HCT116 (cell line): ENCODE measurements at regions not wholly inside any gene's neighbourhood (a gene's known extent, or its start where the extent isn't known, plus 50 kb on each side); places are given as distances from the start of the nearest gene placed in this dataset.
"Not testable (repeated sequence)": the region's sequence is repeated elsewhere in the genome, so short reads cannot be mapped to it uniquely, and the experiment has no call there.

ENCODE experiments used
- ATAC-seq: fragments of 200-7000 bp; cut with Tn5 transposase; 2 replicates; pipeline ENCODE4 v1.9.1; 2020; ENCODE audit warnings: mild to moderate bottlenecking, moderate library complexity
- BruUV-seq: library from RNA; stranded (reverse); fragments of 400-500 nt; replicated peaks from 2 replicates; lab custom pipeline; 2021; lab: Mats Ljungman, UMichigan
- CTCF ChIA-PET: fragments of 300-600 bp; sonication (Branson Sonifier 250); formaldehyde crosslinking; loops from one replicate; lab custom pipeline; 2021; ENCODE audit warnings: antibody characterized with exemption; lab: Charles Lee
- POLR2A ChIA-PET: fragments of 300-600, 350-600 bp; sonication (Branson Sonifier 250); formaldehyde crosslinking; loops from one replicate; lab custom pipeline; 2021; ENCODE audit warnings: antibody characterized with exemption; lab: Charles Lee
- RAD21 ChIA-PET, 2 experiments: fragments of 300-600 bp; sonication (Branson Sonifier 250); formaldehyde crosslinking; loops; one replicate each; lab custom pipeline; 2023; ENCODE audit warnings: low total read pairs in 2 of 2; ENCODE audit not compliant: uncharacterized antibody in 2 of 2, unreplicated experiment in 2 of 2, low non-redundant PET in 1 of 2; lab: Charles Lee
- DNase-seq: peaks from one replicate; pipeline ENCODE4 v3.0.0-alpha.2; 2010; ENCODE audit warnings: low read depth, low spot score
- H2AFZ ChIP-seq: fragments of 200-600 bp; shearing (Covaris generic), sonication (generic); 2 replicates; pipeline ENCODE4 v1.6.1; 2017; ENCODE audit warnings: low read depth, mixed run types, mixed read lengths, antibody characterized with exemption, low read length; ENCODE audit not compliant: poor library complexity, severe bottlenecking
- H3K27ac ChIP-seq: 2 replicates; pipeline ENCODE4 v1.5.1; 2012; ENCODE audit warnings: low read depth, low read length
- H3K27me3 ChIP-seq: fragments of 200-600 bp; sonication (generic); 2 replicates; pipeline ENCODE4 v1.6.1; 2016; ENCODE audit warnings: mixed run types, low read length, mixed read lengths; ENCODE audit not compliant: insufficient read depth
- H3K36me3 ChIP-seq, 2 experiments: fragments of 200-500 bp in 1 of 2; fragments of 200-600 bp in 1 of 2; sonication (Bioruptor generic) in 1 of 2; sonication (generic) in 1 of 2; 2 replicates each; pipeline versions ENCODE4 v1.5.1 to v1.6.1; 2014 to 2016; ENCODE audit warnings: low read length in 2 of 2, inconsistent platforms in 1 of 2, mixed read lengths in 1 of 2, mixed run types in 1 of 2; ENCODE audit not compliant: insufficient read depth in 2 of 2, control insufficient read depth in 1 of 2
- H3K4me1 ChIP-seq, 2 experiments: fragments of 200-600 bp in 1 of 2; sonication (generic) in 1 of 2; 2 replicates each; pipeline versions ENCODE4 v1.5.1 to v1.6.1; 2012 to 2017; ENCODE audit warnings: low read length in 2 of 2, inconsistent platforms in 1 of 2, mild to moderate bottlenecking in 1 of 2, mixed read lengths in 1 of 2, mixed run types in 1 of 2, moderate library complexity in 1 of 2; ENCODE audit not compliant: insufficient read depth in 2 of 2, control insufficient read depth in 1 of 2
- H3K4me2 ChIP-seq: fragments of 200-600 bp; sonication (generic); 2 replicates; pipeline ENCODE4 v1.6.1; 2017; ENCODE audit warnings: mixed run types, low read length, mixed read lengths
- H3K4me3 ChIP-seq, 2 experiments: fragments of 200-600 bp in 1 of 2; sonication (generic) in 1 of 2; replicated peaks in 1 of 2; 2 replicates each; pipeline ENCODE4 v1.5.1; 2011 to 2016; ENCODE audit warnings: low read length in 2 of 2, control low read depth in 1 of 2, low read depth in 1 of 2, mild to moderate bottlenecking in 1 of 2, mixed read lengths in 1 of 2, mixed run types in 1 of 2
- H3K79me2 ChIP-seq: fragments of 200-600 bp; sonication (generic); 2 replicates; pipeline ENCODE4 v1.6.1; 2017; ENCODE audit warnings: mild to moderate bottlenecking, mixed run types, low read length, moderate library complexity, mixed read lengths; ENCODE audit not compliant: insufficient read depth
- H3K9ac ChIP-seq: fragments of 200-600 bp; sonication (generic); 2 replicates; pipeline ENCODE4 v1.6.1; 2016; ENCODE audit warnings: low read length, mixed read lengths
- H3K9me2 ChIP-seq: fragments of 200-600 bp; sonication (generic), shearing (Covaris generic); 2 replicates; pipeline ENCODE4 v1.6.1; 2017; ENCODE audit warnings: mixed run types, mild to moderate bottlenecking, moderate library complexity; ENCODE audit not compliant: insufficient read depth
- H3K9me3 ChIP-seq, 2 experiments: fragments of 200-500 bp in 1 of 2; fragments of 200-600 bp in 1 of 2; sonication (Bioruptor generic) in 1 of 2; sonication (generic) in 1 of 2; 2 replicates each; pipeline ENCODE4 v1.6.1; 2014 to 2017; ENCODE audit warnings: low read length in 2 of 2, mixed read lengths in 2 of 2, inconsistent platforms in 1 of 2, low read depth in 1 of 2, mild to moderate bottlenecking in 1 of 2, mixed run types in 1 of 2, moderate library complexity in 1 of 2; ENCODE audit not compliant: control insufficient read depth in 1 of 2, insufficient read depth in 1 of 2
- H4K20me1 ChIP-seq: fragments of 200-600 bp; sonication (generic), shearing (Covaris generic); 2 replicates; pipeline ENCODE4 v1.6.1; 2017; ENCODE audit warnings: mixed run types, mild to moderate bottlenecking, moderate library complexity; ENCODE audit not compliant: insufficient read depth
- ELF1 ChIP-seq: IDR thresholded peaks from 2 replicates; pipeline ENCODE4 v1.6.1; 2012; ENCODE audit warnings: low read depth, borderline replicate concordance
- POLR2AphosphoS5 ChIP-seq: IDR thresholded peaks from 2 replicates; pipeline ENCODE4 v1.6.1; 2011; ENCODE audit warnings: mild to moderate bottlenecking, low read depth, low read length, moderate library complexity
- ZFX ChIP-seq: fragments of 450-650 bp; IDR thresholded peaks from 2 replicates; pipeline ENCODE4 v1.6.1; 2017
- intact Hi-C: fragments of 100-400 bp; cut with micrococcal nuclease; formaldehyde crosslinking; loops from 2 replicates; pipeline ENCODE4 v1.10.0; 2022
- TF ChIP-seq, protein P1 (sequence below): IDR thresholded peaks from 2 replicates; pipeline ENCODE4 v1.6.1; 2012
- TF ChIP-seq, protein P2 (sequence below): IDR thresholded peaks from 2 replicates; pipeline ENCODE4 v1.6.1; 2011; ENCODE audit warnings: mild to moderate bottlenecking, low read length, moderate library complexity; ENCODE audit not compliant: insufficient replicate concordance; ENCODE audit errors: extremely low read depth

DNA sequence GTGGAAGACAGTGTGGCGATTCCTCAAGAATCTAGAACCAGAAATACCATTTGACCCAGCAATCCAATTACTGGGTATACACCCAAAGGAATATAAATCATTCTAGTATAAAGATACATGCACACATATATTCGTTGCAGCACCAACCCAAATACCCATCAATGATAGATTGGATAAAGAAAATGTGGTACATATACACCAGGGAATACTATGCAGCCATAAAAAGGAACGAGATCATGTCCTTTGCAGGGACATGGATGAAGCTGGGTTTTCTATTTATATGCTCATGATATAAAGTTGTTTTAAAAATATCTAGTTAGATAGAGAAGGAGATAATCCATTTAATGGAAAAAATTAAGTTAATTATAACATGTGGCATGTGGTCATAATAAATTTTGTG, 186.5 kb downstream of the HS3ST3A1 start:
- POLR2A ChIA-PET, RAD21 ChIA-PET, intact Hi-C loops, H3K79me2 ChIP-seq, H2AFZ ChIP-seq, H3K9me3 ChIP-seq, BruUV-seq, ATAC-seq, H3K4me1 ChIP-seq, H3K27ac ChIP-seq, H3K4me2 ChIP-seq, H3K4me3 ChIP-seq, DNase-seq, H3K36me3 ChIP-seq, H3K9me2 ChIP-seq, CTCF ChIA-PET, H3K27me3 ChIP-seq, H4K20me1 ChIP-seq, H3K9ac ChIP-seq: not testable (repeated sequence)

DNA sequence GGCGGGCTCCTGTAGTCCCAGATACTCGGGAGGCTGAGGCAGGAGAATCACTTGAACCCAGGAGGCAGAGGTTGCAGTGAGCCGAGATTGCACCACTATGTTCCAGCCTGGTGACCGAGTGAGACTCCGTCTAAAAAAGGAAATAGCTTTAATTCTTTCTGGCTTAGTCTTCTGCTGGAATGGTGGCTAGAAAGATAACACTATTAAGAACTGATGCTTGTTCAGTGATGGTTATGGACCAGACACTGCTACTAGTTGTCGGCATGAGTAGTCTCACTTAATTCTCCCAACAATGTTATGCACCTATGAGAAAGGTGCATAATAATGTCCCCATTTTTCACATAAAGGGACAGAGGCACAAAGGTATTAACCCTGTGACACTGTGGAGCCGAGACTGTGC, 188.7 kb downstream of the HS3ST3A1 start:
- no peaks in the 10 kb centered on the region for H3K9me3 ChIP-seq
- TF ChIP-seq ELF1 = no peak
- ChIA-PET POLR2A (no interaction called here), CTCF (no interaction called here), RAD21 (no interaction called here)
- peaks cover 8% of the 10 kb centered on the region in 2 experiments for H3K4me1 ChIP-seq
- BruUV-seq = no TSS peak
- H2AFZ ChIP-seq = no peak overlapping the region
- no peak for ATAC-seq
- H3K27me3 ChIP-seq = no peaks in the 10 kb centered on the region
- no peaks in the 10 kb centered on the region for H4K20me1 ChIP-seq
- DNase-seq = no peak
- H3K9me2 ChIP-seq = no peaks in the 10 kb centered on the region
- no peak overlapping the region for H3K9ac ChIP-seq
- no peak overlapping the region for H3K27ac ChIP-seq
- H3K79me2 ChIP-seq = no peaks in the 10 kb centered on the region
- intact Hi-C loops = no loop called here
- no peak overlapping the region for H3K4me2 ChIP-seq
- H3K36me3 ChIP-seq = no peaks in the 10 kb centered on the region
- no peak overlapping the region for H3K4me3 ChIP-seq

DNA sequence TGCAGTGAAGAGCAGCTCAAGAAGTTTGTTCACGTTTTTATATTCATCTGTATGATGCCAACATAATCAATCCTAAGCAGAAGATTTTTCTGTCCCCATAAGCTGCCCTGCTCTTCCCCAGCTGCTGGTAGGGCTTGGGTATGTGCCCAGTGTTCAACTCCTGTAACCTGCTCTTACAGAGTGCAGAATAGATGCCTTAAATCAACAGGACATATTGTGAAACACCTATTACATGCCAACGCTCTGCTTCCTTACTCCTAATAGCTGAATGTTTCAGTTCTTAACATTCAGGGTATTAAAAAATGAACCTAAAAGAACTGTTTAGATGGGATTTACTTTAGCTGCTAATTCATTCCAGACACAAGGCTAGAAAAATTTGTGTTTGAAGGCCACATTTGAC, 190.9 kb downstream of the HS3ST3A1 start:
- no peak for DNase-seq
- Histone ChIP-seq H3K79me2 (no peaks in the 10 kb centered on the region), H3K27ac (no peak overlapping the region), H3K9me2 (no peaks in the 10 kb centered on the region), H3K4me2 (no peak overlapping the region), H3K9me3 (no peaks in the 10 kb centered on the region), H3K9ac (no peak overlapping the region), H3K27me3 (no peaks in the 10 kb centered on the region), H3K36me3 (no peaks in the 10 kb centered on the region), H2AFZ (no peak overlapping the region), H4K20me1 (no peaks in the 10 kb centered on the region), H3K4me3 (no peak overlapping the region)
- ChIA-PET RAD21 (no interaction called here), CTCF (no interaction called here), POLR2A (no interaction called here)
- no TSS peak for BruUV-seq
- intact Hi-C loops = no loop called here
- TF ChIP-seq, protein P1, sequence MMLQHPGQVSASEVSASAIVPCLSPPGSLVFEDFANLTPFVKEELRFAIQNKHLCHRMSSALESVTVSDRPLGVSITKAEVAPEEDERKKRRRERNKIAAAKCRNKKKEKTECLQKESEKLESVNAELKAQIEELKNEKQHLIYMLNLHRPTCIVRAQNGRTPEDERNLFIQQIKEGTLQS = no peak
- TF ChIP-seq, protein P2, sequence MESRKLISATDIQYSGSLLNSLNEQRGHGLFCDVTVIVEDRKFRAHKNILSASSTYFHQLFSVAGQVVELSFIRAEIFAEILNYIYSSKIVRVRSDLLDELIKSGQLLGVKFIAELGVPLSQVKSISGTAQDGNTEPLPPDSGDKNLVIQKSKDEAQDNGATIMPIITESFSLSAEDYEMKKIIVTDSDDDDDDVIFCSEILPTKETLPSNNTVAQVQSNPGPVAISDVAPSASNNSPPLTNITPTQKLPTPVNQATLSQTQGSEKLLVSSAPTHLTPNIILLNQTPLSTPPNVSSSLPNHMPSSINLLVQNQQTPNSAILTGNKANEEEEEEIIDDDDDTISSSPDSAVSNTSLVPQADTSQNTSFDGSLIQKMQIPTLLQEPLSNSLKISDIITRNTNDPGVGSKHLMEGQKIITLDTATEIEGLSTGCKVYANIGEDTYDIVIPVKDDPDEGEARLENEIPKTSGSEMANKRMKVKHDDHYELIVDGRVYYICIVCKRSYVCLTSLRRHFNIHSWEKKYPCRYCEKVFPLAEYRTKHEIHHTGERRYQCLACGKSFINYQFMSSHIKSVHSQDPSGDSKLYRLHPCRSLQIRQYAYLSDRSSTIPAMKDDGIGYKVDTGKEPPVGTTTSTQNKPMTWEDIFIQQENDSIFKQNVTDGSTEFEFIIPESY = no peak
- TF ChIP-seq ZFX (no peak), POLR2AphosphoS5 (no peak)
- TF ChIP-seq, all 23 proteins: peak for 0
- no peak for ATAC-seq
- H3K4me1 ChIP-seq = peaks cover 2 to 3% of the 10 kb centered on the region in 2 experiments; a peak in 3 of 4 replicates
